Fibroblast of lung (primary cell): ENCODE measurements at regions not wholly inside any gene's neighbourhood (a gene's known extent, or its start where the extent isn't known, plus 50 kb on each side); places are given as distances from the start of the nearest gene placed in this dataset.

ENCODE experiments used
- DNase-seq, 2 donors: peaks; one replicate each; pipeline versions ENCODE4 v3.0.0 to v3.0.0-alpha.2; 2010; ENCODE audit warnings: low read depth in 2 of 2
- H2AFZ ChIP-seq: 2 replicates; pipeline ENCODE4 v1.5.1; 2012; ENCODE audit warnings: low read length, control low read depth, inconsistent platforms
- H3K27ac ChIP-seq: 2 replicates; pipeline ENCODE4 v1.5.1; 2011; ENCODE audit warnings: low read length, control low read depth; ENCODE audit not compliant: insufficient read depth
- H3K27me3 ChIP-seq: 2 replicates; pipeline ENCODE4 v1.5.1; 2011; ENCODE audit warnings: mild to moderate bottlenecking, low read length; ENCODE audit not compliant: control insufficient read depth, insufficient read depth
- H3K36me3 ChIP-seq: 2 replicates; pipeline ENCODE4 v1.5.1; 2011; ENCODE audit warnings: low read length; ENCODE audit not compliant: control insufficient read depth, insufficient read depth
- H3K4me1 ChIP-seq: 2 replicates; pipeline ENCODE4 v1.5.1; 2011; ENCODE audit warnings: low read length; ENCODE audit not compliant: control insufficient read depth, insufficient read depth; ENCODE audit errors: extremely low read depth
- H3K4me2 ChIP-seq: 2 replicates; pipeline ENCODE4 v1.5.1; 2011; ENCODE audit warnings: low read length, control low read depth; ENCODE audit not compliant: insufficient read depth; ENCODE audit errors: extremely low read depth
- H3K4me3 ChIP-seq, 4 experiments: fragments of 200-600 bp in 1 of 4; sonication (generic) in 1 of 4; replicated peaks in 1 of 4; 2 replicates each; pipeline ENCODE4 v1.5.1; 2011 to 2016; ENCODE audit warnings: low read length in 4 of 4, low read depth in 3 of 4, mild to moderate bottlenecking in 3 of 4, control low read depth in 2 of 4, inconsistent platforms in 1 of 4, mixed read lengths in 1 of 4; ENCODE audit not compliant: insufficient read depth in 1 of 4; ENCODE audit errors: control extremely low read depth in 1 of 4
- H3K79me2 ChIP-seq: 2 replicates; pipeline ENCODE4 v1.5.1; 2012; ENCODE audit warnings: mild to moderate bottlenecking, low read length, inconsistent platforms; ENCODE audit not compliant: control insufficient read depth, insufficient read depth
- H3K9ac ChIP-seq: 2 replicates; pipeline ENCODE4 v1.5.1; 2011; ENCODE audit warnings: mild to moderate bottlenecking, low read length, control low read depth; ENCODE audit not compliant: insufficient read depth
- H3K9me3 ChIP-seq: 2 replicates; pipeline ENCODE4 v1.5.1; 2012; ENCODE audit warnings: low read depth, low read length; ENCODE audit not compliant: control insufficient read depth, insufficient read depth
- H4K20me1 ChIP-seq: 2 replicates; pipeline ENCODE4 v1.5.1; 2011; ENCODE audit warnings: low read length; ENCODE audit not compliant: control insufficient read depth, insufficient read depth; ENCODE audit errors: extremely low read depth
- CTCF ChIP-seq, 2 donors: IDR thresholded peaks in 1 of 2; conservative IDR thresholded peaks in 1 of 2; 1 replicate in 1 of 2; 2 replicates in 1 of 2; pipeline ENCODE4 v1.5.1; 2011 to 2012; ENCODE audit warnings: low read length in 2 of 2, control low read depth in 1 of 2, inconsistent platforms in 1 of 2, low read depth in 1 of 2, mild to moderate bottlenecking in 1 of 2
- EZH2 ChIP-seq: IDR thresholded peaks from 2 replicates; pipeline ENCODE4 v1.5.1; 2012; ENCODE audit warnings: low read length, control low read depth, mild to moderate bottlenecking; ENCODE audit errors: missing control alignments

DNA sequence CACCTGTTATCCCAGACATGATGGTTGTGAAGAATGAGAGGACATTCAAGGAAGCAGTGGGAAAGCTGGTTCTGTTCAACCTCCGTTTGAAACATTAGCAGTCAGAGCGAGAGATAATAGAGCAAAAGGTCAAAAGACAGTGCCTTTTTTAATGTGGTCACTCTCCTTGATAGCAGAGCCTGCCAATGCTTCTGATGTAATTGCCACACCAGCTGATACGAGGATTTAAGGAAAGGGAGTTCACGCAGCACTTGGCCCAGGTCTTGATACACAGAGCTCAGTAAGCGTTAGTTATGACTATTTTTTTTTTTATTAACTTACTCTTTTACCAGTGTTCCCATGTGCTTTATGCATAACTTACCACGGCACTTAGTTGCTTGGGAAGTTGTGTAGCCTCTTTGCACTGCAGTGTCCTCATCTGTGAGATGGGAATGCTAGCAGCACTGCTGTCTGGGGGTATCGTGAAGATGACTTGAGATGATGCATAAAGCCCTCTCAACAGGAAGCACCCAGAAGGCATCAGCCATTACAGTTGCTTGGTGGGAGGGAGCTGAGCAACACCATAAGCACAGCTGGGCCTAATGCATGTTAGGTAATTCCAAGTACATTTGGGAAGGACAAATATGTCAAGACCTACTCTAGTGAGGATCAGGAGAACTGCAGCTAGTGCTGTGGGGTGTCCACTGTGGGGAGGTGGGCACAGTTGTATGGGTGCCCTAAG lies 123.3 kb upstream of the RASGRP1 start:
- DNase-seq, result no peak
- H3K79me2 ChIP-seq, result no peaks in the 10 kb centered on the region
- H3K36me3 ChIP-seq, result no peaks in the 10 kb centered on the region
- H3K9ac ChIP-seq, result no peak overlapping the region
- no peak overlapping the region for H3K4me2 ChIP-seq
- TF ChIP-seq EZH2, result no peak
- no peak for TF ChIP-seq CTCF (conservative IDR thresholded peaks at IDR 0.05 in 1 of 2, IDR thresholded peaks at IDR 0.05 in 1 of 2; ENCODE audit: low read depth in 1 of 2, low read length in 2 of 2)
- no peaks in the 10 kb centered on the region for H4K20me1 ChIP-seq
- H3K4me3 ChIP-seq, result no peak overlapping the region
- H2AFZ ChIP-seq, result no peak overlapping the region
- H3K4me1 ChIP-seq, result no peaks in the 10 kb centered on the region
- peaks cover 3% of the 10 kb centered on the region for H3K27me3 ChIP-seq
- H3K27ac ChIP-seq, result no peak overlapping the region
- H3K9me3 ChIP-seq, result no peaks in the 10 kb centered on the region

- H3K4me2 ChIP-seq, result no peak overlapping the region
Observed at GRCh38 chr15:38688761-38689160, 124.1 kb upstream of the RASGRP1 start.

DNA sequence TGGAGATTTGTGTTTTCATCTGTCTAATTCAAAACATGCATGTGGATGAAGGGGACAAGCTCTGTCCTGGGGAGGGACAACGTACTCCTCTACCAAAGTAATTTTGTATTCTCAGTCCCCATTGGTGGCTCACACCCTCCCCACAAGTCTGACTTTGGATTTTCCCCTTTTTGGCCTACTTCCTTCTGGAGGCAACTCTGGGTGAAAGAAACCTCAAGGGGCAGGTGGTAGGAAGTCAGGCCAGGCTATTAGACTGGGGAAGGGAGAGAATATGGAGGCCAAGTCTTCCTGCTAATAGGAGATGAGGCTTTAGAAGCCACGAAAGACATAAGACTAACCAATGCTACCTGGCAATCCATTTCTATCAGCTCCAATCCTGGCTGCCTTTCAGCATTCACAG lies 124.9 kb upstream of the RASGRP1 start:
- no peaks in the 10 kb centered on the region for H3K9me3 ChIP-seq
- H3K36me3 ChIP-seq, result no peaks in the 10 kb centered on the region
- DNase-seq, result no peak
- TF ChIP-seq EZH2 (no peak), CTCF (conservative IDR thresholded peaks at IDR 0.05 in 1 of 2, IDR thresholded peaks at IDR 0.05 in 1 of 2; ENCODE audit: low read depth in 1 of 2, low read length in 2 of 2) (no peak)
- no peak overlapping the region for H2AFZ ChIP-seq
- no peaks in the 10 kb centered on the region for H4K20me1 ChIP-seq
- no peak overlapping the region for H3K9ac ChIP-seq
- no peaks in the 10 kb centered on the region for H3K4me1 ChIP-seq
- H3K27ac ChIP-seq, result no peak overlapping the region
- no peak overlapping the region for H3K4me2 ChIP-seq
- H3K79me2 ChIP-seq, result no peaks in the 10 kb centered on the region
- H3K27me3 ChIP-seq, result no peaks in the 10 kb centered on the region
- no peak overlapping the region for H3K4me3 ChIP-seq

More at GRCh38 chr15:38688761-38689160, 124.1 kb upstream of the RASGRP1 start:
- Histone ChIP-seq H3K4me3 (no peak overlapping the region), H3K27ac (no peak overlapping the region), H3K9me3 (no peaks in the 10 kb centered on the region), H2AFZ (no peak overlapping the region), H3K36me3 (no peaks in the 10 kb centered on the region), H4K20me1 (no peaks in the 10 kb centered on the region), H3K27me3 (peaks cover 3% of the 10 kb centered on the region), H3K4me1 (no peaks in the 10 kb centered on the region), H3K79me2 (no peaks in the 10 kb centered on the region), H3K9ac (no peak overlapping the region)
- no peak for DNase-seq
- TF ChIP-seq EZH2 (no peak), CTCF (conservative IDR thresholded peaks at IDR 0.05 in 1 of 2, IDR thresholded peaks at IDR 0.05 in 1 of 2; ENCODE audit: low read depth in 1 of 2, low read length in 2 of 2) (no peak)
